Mesodermal cell (in vitro differentiated cells): ENCODE measurements at regions not wholly inside any gene's neighbourhood (a gene's known extent, or its start where the extent isn't known, plus 50 kb on each side); places are given as distances from the start of the nearest gene placed in this dataset.

ENCODE experiments used
- H3K27ac ChIP-seq: 2 replicates; pipeline ENCODE4 v1.7.0; 2013; ENCODE audit warnings: mild to moderate bottlenecking, low read depth, low read length, moderate library complexity; ENCODE audit not compliant: severe bottlenecking
- H3K36me3 ChIP-seq: 2 replicates; pipeline ENCODE4 v1.7.1; 2013; ENCODE audit warnings: mild to moderate bottlenecking, low read length, moderate library complexity; ENCODE audit not compliant: control insufficient read depth, insufficient read depth
- H3K4me1 ChIP-seq: one replicate; pipeline ENCODE4 v1.7.1; 2013; ENCODE audit warnings: mild to moderate bottlenecking, low read length; ENCODE audit not compliant: insufficient read depth, control insufficient read depth, poor library complexity, severe bottlenecking
- H3K4me3 ChIP-seq: 2 replicates; pipeline ENCODE4 v1.7.0; 2013; ENCODE audit warnings: low read length, control low read depth, mild to moderate bottlenecking; ENCODE audit not compliant: insufficient read depth, poor library complexity, severe bottlenecking; ENCODE audit errors: extremely low read depth
- H3K9me3 ChIP-seq: 2 replicates; pipeline ENCODE4 v1.7.1; 2013; ENCODE audit warnings: mild to moderate bottlenecking, low read length, moderate library complexity; ENCODE audit not compliant: control insufficient read depth
- WGBS, 2 experiments: methylation state at CpG; one replicate each; pipeline ENCODE4 v1.1.5; 2013; ENCODE audit warnings: missing lambda C conversion rate in 2 of 2; ENCODE audit not compliant: insufficient coverage in 2 of 2; 5-methylcytosine and 5-hydroxymethylcytosine counted together

GRCh38 chr11:95549301-95549700, 240.3 kb downstream of the FAM76B start:
- 100% methylated on average over 2 of the region's 2 CpGs for WGBS, 2 experiments
- Histone ChIP-seq H3K4me3 (no peak overlapping the region), H3K4me1 (no peaks in the 10 kb centered on the region), H3K27ac (no peak overlapping the region), H3K9me3 (peaks cover 5% of the 10 kb centered on the region), H3K36me3 (no peaks in the 10 kb centered on the region)

GRCh38 chr11:95548416-95548815, 241.2 kb downstream of the FAM76B start:
- no peaks in the 10 kb centered on the region for H3K4me1 ChIP-seq
- H3K9me3 ChIP-seq: peaks cover 5% of the 10 kb centered on the region
- H3K4me3 ChIP-seq: no peak overlapping the region
- H3K27ac ChIP-seq: no peak overlapping the region
- H3K36me3 ChIP-seq: no peaks in the 10 kb centered on the region

DNA sequence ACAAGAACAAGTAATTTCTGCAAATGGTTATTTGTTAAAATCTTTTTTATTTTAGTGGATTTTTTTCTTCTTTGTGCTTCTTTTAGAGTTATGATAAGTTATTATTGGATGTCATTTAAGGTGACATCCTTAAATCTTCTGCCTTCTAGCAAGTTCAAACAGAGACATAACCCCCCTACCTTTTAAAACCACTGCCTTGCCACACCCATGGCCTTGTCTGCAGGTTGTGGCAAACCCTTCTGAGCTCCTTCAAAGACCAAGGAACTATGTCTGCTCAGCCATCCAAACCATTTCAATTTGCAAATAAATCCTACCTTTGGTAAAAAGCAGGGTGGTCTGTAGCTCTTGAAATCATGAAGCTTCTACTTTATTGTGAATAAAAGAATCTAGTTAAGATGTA, 241.6 kb downstream of the FAM76B start:
- no peak overlapping the region for H3K4me3 ChIP-seq
- H3K36me3 ChIP-seq: no peaks in the 10 kb centered on the region
- H3K4me1 ChIP-seq: no peaks in the 10 kb centered on the region
- H3K9me3 ChIP-seq: peaks cover 5% of the 10 kb centered on the region
- no peak overlapping the region for H3K27ac ChIP-seq

GRCh38 chr11:95547186-95547585, 242.4 kb downstream of the FAM76B start:
- Histone ChIP-seq H3K27ac (no peak overlapping the region), H3K9me3 (peaks cover 5% of the 10 kb centered on the region), H3K4me1 (no peaks in the 10 kb centered on the region), H3K36me3 (no peaks in the 10 kb centered on the region), H3K4me3 (no peak overlapping the region)
- 93 to 100% methylated on average over 1 to 2 of the region's 2 CpGs for whole genome bisulfite sequencing, 2 experiments

DNA sequence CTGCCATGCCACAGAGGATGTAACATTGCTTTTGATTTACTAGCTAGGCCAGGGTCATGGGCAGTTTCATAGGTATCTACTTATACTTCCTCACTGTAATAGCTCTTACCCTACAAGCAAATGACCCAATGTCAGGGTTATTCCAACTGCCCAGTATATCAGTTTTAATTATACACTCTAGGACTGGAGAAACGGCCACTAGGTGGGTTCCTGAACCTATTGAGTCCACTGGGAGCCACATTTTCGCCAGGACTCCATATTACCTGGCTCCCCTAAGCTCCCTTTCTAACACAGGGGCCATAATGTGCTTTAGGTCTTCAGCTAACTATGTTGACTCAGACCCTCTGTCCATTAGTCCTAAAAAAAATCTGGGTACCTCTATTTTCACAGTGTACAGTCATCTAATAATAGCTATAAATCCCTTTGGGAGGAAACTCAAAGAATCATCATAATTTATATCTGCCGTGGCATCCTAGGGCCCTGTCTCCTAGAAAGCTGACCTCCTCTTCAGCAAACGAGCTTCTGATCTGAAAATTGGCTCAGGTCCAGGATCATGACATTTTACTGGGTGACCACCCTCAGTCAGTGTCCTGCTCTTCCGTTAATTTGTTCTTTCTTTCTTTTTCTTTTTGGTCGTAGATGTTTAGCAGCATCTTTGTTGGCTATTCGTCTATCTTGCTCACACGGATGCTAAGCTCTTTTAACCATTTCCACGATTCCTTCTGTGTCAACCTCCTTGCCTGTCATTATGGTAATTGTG, 244.3 kb downstream of the FAM76B start:
- no peak overlapping the region for H3K27ac ChIP-seq
- H3K4me1 ChIP-seq: no peaks in the 10 kb centered on the region
- WGBS, 2 experiments: 82 to 83% methylated on average over 4 to 7 of the region's 9 CpGs
- no peaks in the 10 kb centered on the region for H3K36me3 ChIP-seq
- H3K4me3 ChIP-seq: no peak overlapping the region
- no peaks in the 10 kb centered on the region for H3K9me3 ChIP-seq

GRCh38 chr11:95544095-95544856, 245.3 kb downstream of the FAM76B start:
- 94 to 100% methylated on average over 3 of the region's 3 CpGs for WGBS, 2 experiments
- no peak overlapping the region for H3K27ac ChIP-seq
- H3K4me1 ChIP-seq: no peaks in the 10 kb centered on the region

GRCh38 chr11:95542868-95543551, 246.6 kb downstream of the FAM76B start:
- WGBS, 2 experiments: 100% methylated on average over 1 of the region's 2 CpGs; no CpG with 5 or more reads in 1 of the 2 experiments
- Histone ChIP-seq H3K27ac (no peak overlapping the region), H3K4me1 (no peaks in the 10 kb centered on the region), H3K36me3 (no peaks in the 10 kb centered on the region), H3K4me3 (no peak overlapping the region), H3K9me3 (no peaks in the 10 kb centered on the region)

More at GRCh38 chr11:95544095-95544856, 245.3 kb downstream of the FAM76B start:
- H3K36me3 ChIP-seq: no peaks in the 10 kb centered on the region
- H3K9me3 ChIP-seq: no peaks in the 10 kb centered on the region
- H3K4me3 ChIP-seq: no peak overlapping the region

- no peaks in the 10 kb centered on the region for H3K4me1 ChIP-seq
- H3K27ac ChIP-seq: no peak overlapping the region
- WGBS, 2 experiments: 93 to 95% methylated on average over 2 to 4 of the region's 4 CpGs
- H3K9me3 ChIP-seq: no peaks in the 10 kb centered on the region
- no peak overlapping the region for H3K4me3 ChIP-seq
- H3K36me3 ChIP-seq: no peaks in the 10 kb centered on the region
These were observed 247.9 kb downstream of the FAM76B start for GRCh38 chr11:95541715-95542114.

GRCh38 chr11:95536047-95536690, 253.4 kb downstream of the FAM76B start:
- Histone ChIP-seq H3K4me1 (no peaks in the 10 kb centered on the region), H3K9me3 (no peaks in the 10 kb centered on the region), H3K27ac (no peak overlapping the region), H3K4me3 (no peak overlapping the region), H3K36me3 (no peaks in the 10 kb centered on the region)
- WGBS, 2 experiments: 93 to 100% methylated on average over 1 to 2 of the region's 3 CpGs

- Histone ChIP-seq H3K9me3 (no peaks in the 10 kb centered on the region), H3K4me3 (no peak overlapping the region), H3K27ac (no peak overlapping the region), H3K4me1 (no peaks in the 10 kb centered on the region), H3K36me3 (no peaks in the 10 kb centered on the region)
These were observed 254.8 kb downstream of the FAM76B start for GRCh38 chr11:95534809-95535208.
